Activated CD4-positive, alpha-beta T cell treated with anti-CD3 and anti-CD28 coated beads for 4 hours (primary cell): ENCODE measurements at regions not wholly inside any gene's neighbourhood (a gene's known extent, or its start where the extent isn't known, plus 50 kb on each side); places are given as distances from the start of the nearest gene placed in this dataset.
A peak's percentile ranks its signal among the peaks of the same experiment; 100 is the strongest.

Experiments used
- DNase-seq, 2 donors: peaks; one replicate each; pipeline ENCODE4 v3.0.0-alpha.2; 2020

DNA sequence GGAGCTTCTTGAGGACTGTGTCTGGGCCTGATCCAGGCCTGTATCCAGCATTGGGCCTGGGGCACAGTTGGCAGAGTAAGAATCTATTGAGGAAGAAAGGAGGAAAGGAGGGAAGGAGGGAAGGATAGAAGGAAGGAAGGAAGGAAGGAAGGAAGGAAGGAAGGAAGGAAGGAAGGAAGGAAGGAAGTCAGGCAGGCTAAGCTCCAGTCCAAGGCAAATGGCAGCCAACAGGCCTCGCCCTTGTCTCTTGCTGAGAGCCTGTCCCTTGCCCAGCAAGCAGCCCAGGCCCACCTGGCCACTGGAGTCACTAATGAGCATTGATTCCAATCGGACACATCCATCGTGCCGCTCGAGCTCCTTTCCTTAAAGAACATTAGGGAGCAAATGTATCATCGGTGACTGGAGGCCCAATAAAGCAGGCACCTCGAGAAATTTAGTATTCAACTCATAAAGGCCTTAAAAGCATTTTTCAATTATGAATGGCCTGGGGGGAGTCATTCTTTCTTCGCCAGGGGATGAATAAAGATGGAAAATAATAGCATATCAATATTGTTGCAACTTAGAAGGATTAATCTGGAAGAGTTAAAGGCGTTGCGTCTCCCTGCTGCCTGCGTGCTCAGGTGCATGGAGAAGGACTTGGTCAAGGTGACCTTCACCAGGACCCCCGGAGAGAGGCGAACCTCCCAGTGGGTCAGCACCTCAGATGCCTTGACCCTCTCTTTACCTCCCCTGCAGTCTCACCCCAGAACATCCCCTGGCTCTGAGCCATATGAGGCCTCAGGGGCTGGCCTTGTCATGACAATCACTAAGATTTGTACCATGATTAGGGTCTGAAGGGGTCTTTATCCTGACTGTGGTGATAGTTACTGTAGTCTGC is 144.5 kb upstream of the RUNX3 start:
- DNase-seq, result no peak

DNA sequence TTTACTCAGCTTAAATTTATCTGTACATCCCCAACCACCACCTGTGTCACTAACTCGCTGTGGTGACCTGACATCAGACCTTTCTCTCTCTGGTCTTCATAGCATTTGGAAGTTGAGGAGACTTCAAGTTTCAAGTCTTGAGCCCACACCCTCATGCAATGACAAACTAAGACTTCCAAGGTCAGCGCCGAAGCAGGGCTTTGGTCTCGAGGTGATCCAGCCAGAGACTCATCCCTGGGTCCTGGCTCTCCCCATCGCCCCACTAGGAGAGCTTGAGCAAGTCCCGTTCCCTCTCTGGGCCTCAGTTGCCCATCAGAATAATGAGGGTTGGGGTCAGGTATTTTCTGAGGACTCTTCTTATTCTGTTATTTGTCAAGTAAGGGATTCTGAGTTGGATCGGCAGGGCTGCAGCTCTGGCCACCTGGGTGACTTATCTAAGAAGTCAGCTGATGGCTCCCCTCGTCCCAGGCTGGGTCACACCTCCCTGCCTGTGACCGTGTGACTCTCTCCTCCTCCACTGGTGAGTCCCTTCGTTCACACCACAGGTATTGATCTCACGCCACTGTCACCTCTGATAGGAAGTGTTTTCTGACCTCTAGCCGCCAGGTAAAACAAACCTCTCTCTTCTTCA is 143.7 kb upstream of the RUNX3 start:
- DNase-seq, result no peak

DNA sequence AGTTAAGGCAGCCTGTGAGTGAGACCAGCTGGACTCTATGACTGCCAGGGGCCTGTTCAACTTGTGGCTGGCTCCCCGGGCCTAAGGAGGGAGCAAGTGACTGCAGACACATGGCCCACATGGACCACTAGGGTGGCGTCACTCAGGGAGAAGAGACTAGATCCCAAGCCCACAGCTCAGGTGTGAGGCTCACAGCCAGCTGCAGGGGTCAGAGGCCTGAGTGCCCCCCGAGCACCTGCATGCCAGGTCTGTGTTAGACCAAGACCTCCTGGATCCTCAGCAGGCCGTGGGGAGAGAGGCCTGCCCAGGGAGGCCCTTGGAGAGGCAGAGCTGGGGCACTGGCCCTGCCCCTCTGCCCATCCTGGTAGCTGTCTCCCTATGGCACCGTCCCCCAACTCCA is 142.4 kb upstream of the RUNX3 start:
- DNase-seq, result no peak

DNA sequence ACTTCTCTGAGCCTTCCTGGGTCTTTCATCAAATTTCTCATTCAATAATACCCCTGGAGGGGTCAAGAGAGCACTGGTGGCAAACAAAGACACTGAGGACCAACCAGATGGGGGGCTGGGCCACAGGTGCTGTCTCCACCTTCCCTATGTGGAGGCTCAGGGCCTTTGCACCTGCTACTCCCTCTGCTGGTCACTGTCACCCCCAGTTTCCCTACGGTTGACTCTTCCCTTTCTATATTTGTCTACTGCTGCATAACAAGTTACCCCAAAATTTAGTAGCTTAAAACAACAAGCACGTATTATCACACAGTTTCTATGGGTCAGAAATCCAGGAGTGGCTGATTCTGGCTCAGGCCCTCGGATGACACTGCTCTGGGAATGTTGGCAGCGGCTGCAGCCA is 138.8 kb upstream of the RUNX3 start:
- peak in 1 of 2 donors; percentile 16 for DNase-seq

DNA sequence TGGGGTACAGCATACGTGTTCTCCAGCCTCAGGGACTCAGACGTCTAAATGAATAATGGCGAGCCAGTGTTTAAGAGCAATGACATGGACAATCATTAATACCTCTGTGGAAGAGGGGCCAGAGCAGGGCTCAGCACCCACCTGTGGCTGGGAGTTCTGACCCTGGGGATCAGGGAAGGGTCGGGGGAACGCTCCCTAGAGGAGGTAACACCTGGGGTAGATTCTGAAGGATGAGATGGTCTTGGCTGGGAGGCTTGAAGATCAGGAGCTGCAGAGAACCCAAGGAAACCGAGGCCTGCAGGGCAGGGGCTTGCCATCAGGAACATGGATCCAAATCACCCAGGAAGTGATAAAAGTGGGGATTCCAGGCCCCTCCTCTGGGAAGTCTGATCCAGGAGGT is 138.2 kb upstream of the RUNX3 start:
- no peak for DNase-seq

GRCh38 chr1:25067518-25068251 is 137.6 kb upstream of the RUNX3 start:
- no peak for DNase-seq

GRCh38 chr1:25066731-25067517 is 136.8 kb upstream of the RUNX3 start:
- no peak for DNase-seq

GRCh38 chr1:25066256-25066655 is 136.2 kb upstream of the RUNX3 start:
- DNase-seq, result no peak

GRCh38 chr1:25065795-25066238 is 135.7 kb upstream of the RUNX3 start:
- DNase-seq, result peak in 1 of 2 donors; percentile 11

GRCh38 chr1:25065321-25065721 is 135.2 kb upstream of the RUNX3 start:
- no peak for DNase-seq

- DNase-seq, result peak in 1 of 2 donors; percentile 13
These were observed 134.6 kb upstream of the RUNX3 start for GRCh38 chr1:25064465-25065240.

DNA sequence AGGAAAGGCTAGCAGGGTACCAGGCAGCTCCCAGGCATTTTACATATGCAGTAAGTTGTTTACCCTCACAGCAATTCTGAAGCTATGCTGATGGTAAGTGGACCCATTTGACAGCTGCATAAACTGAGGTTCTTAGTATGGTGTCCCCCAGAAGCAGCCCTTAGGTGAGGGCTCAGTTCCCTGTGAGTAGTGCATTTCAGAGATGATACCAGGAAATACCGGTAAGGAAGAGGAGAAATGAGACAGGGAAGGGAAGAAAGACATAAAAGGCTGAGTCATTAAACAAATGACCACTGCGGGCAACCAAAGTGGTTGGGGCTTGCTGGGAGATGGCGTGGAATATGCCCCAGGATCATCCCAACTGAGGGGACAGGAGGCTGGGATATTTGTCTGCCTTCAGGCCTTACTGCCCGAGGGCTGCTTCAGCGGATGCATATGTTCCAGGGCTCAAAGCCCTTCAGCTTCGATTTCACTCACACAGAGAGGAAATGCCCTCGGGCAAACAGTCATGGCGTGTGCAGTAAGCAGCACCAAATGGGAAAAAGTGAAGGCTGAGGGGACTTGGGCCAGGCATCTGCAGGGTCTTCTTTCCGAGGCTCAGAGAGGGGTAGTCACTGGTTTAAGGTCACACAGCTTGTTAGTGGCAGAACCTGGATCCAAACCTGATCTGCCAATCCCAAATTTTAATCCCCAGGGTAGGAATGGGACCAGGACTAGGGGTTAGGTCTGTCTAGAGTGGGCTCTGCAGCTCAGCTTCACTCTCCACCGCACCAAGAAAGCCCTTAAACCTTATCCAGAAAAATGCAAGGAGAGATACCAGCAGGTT is 133.7 kb upstream of the RUNX3 start:
- DNase-seq, result no peak

DNA sequence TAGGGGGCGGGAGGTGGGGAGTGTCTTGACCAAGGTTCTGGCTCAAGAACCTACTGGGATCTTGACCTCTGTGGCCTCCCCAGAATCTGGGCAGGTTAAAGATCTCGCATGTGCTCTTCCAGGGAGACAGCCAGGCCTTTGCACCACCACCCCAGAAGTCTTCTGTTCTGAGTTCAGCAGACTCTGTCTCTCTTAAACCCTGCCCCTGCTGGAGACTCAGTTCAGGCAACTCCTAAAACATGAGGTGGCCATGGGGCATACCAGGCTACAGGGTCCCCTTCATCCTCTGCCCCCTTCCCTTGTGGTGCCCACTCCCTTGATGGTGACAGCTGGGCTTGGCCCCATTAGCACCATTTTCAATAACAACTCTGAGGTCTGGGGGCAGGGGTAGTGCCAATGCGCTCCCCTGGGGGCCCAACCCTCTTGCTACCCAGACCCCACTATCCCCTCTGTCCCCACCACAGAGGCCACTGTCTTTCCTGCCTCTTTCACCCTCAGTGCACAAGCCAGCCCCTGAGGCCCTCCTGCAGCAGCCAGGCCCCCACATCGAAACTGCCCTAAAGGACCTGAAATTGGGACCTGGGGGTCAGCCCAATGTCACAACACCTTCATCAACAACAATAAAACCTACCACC is 132.7 kb upstream of the RUNX3 start:
- no peak for DNase-seq

DNA sequence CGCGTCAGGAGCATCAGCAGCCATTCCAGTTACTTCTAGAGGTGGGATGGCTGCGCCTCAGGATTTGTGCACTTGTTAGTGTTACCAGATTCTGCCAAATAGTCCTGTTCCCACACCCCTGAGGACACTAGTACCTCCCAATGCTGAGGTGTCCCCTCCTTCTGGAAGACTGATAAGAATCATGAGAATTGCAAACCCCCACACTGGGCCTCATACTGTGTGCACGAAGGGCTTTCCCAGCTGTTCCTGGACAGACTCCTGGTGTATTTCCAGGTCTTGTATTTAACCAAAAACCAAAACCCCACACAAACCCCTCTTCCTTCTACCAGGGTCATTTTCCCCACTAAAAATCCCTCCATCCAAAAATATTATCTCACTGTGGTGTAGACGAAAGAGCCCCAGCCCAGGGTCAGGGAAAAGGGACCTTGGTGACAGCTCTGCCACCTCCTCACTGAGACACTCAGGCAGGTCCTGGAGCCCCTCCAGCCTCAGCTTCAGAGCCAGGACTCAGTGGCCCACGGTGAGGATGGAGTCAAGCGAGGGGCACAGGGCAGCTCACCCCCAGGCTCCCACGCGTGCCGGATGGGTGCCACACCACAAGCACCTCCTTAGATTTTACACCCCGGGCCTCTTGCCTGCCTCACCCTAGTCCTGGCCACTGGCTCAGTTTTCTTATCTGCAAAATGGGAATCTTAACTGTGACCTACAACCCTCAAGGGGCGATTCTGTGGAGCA is 131.4 kb upstream of the RUNX3 start:
- DNase-seq, result no peak

- DNase-seq, result no peak
These were observed 127.1 kb upstream of the RUNX3 start for GRCh38 chr1:25057188-25057587.

DNA sequence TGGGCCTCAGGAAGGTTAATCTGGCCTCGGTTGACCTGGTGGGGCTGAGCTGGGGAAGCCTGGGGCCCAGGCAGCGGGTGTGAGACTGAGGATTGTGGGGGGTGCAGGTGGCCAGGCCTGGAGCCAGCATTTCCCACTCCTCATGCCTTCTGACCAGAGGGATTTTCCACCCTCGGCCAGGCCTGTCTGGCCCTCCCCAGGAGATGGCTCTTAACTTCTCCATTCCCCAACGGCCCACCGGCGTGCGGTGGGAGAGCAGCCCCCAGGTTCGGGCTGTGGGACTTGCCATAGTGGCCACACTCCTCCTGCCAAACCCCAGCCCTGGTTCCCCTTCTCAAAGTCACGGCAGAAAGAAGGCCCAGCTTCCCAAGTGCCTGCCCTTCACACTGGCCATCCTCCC is 126.5 kb upstream of the RUNX3 start:
- no peak for DNase-seq

DNA sequence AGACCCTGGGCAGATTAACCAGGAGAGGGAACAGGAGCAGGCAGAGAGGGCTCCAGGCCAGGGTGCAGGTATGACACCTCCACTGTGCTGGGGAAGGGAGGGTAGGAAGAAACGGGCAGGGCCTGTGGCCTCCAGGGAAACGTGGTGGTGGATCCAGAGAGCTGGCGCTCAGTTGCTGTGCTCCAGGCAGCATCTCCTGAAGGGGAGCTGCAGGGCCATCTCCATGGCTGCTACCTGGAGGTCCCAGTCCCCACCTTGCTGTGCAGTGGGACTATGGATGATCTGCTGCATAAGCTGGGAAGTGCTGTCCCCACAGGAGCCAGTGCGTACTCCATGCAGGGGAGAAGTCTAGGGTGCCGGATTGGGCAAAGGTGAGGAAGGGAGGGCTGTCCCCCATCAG is 125.9 kb upstream of the RUNX3 start:
- no peak for DNase-seq

DNA sequence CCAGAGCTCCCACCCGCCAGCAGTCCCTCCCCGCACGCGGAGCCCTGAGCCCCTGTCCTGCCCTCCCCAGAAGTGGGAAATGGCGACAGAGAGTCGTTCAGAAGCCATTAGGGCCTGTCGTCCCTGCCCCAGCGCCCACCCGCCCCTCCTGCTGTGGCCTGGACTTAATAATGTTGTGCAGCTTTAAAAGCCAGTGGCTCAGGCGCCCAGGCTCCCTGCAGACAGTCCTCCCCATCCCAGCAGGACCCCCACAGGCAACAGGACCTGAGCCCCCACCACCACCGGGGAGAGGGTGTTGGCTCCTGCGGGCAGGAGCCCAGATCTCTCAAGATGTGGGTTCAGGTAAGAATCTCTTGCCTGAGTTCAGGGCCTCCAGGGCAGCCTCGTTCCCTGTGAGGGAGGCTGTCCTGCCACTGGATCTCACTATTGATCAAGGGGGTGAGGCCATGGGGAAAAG is 125.3 kb upstream of the RUNX3 start:
- DNase-seq, result no peak

DNA sequence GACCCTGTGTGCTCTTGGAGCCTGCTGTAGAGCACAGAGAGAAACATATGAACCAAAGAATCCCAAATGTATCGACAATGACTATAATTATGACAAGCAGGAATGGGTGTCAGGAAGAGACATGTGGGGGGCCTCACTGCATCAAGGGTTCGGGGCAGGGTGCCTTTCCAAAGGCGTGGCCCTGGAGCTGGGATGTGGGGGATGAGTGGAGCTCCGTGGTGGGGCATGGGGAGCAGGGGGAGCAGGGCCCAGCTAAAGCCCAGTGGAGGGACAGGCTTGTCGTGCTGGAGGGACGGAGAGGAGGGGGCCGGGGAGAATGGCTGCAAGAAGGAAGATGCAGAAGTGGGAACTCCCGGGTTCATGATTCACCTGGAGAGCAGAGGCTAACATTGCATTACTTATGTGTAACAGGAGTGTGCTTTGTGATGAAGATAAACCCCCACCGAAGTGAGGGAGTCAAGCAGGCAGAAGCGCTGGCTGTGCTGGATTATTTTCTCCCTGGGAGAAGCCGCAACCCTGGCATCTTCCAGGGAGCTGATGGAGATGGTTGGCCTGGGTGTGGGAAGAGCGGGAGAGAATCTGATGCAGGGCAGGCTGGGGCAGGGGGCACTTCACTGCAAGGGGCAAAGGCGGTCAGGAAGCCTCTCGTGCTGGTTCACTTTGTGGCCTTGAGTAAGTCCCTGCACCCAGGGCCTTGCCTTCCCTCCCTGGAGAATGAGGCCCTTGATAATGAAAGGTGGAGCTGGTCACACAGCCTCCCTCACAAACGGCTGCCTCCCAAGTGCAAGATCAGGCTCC is 124.6 kb upstream of the RUNX3 start:
- DNase-seq, result no peak
